ENCODE measurements at regions not wholly inside any gene's neighbourhood (a gene's known extent, or its start where the extent isn't known, plus 50 kb on each side); places are given as distances from the start of the nearest gene placed in this dataset.
"Not testable (repeated sequence)": the region's sequence is repeated elsewhere in the genome, so short reads cannot be mapped to it uniquely, and the experiment has no call there.

- no peak for DNase-seq (ENCODE audit: low spot score)
Observed at GRCh38 chr2:595141-595815, 81.9 kb downstream of the TMEM18 start.

GRCh38 chr2:594297-594949 lies 82.8 kb downstream of the TMEM18 start:
- DNase-seq (ENCODE audit: low spot score) = no peak

- DNase-seq (ENCODE audit: low spot score) = no peak
Observed at GRCh38 chr2:593356-594026, 83.7 kb downstream of the TMEM18 start.

GRCh38 chr2:592737-593136 lies 84.5 kb downstream of the TMEM18 start:
- DNase-seq (ENCODE audit: low spot score) = no peak

GRCh38 chr2:590214-591175 lies 86.7 kb downstream of the TMEM18 start:
- DNase-seq (ENCODE audit: low spot score) = no peak

- no peak for DNase-seq (ENCODE audit: low spot score)
Observed at GRCh38 chr2:589281-590130, 87.7 kb downstream of the TMEM18 start.

- DNase-seq (ENCODE audit: low spot score) = no peak
Observed at GRCh38 chr2:588074-588645, 89.0 kb downstream of the TMEM18 start.

GRCh38 chr2:587087-587960 lies 89.9 kb downstream of the TMEM18 start:
- no peak for DNase-seq (ENCODE audit: low spot score)

- no peak for DNase-seq (ENCODE audit: low spot score)
Observed at GRCh38 chr2:586641-587076, 90.5 kb downstream of the TMEM18 start.

GRCh38 chr2:584863-585823 lies 92.1 kb downstream of the TMEM18 start:
- peak; percentile 13 for DNase-seq (ENCODE audit: low spot score)

GRCh38 chr2:583666-584065 lies 93.5 kb downstream of the TMEM18 start:
- DNase-seq (ENCODE audit: low spot score) = no peak

GRCh38 chr2:582792-583528 lies 94.2 kb downstream of the TMEM18 start:
- no peak for DNase-seq (ENCODE audit: low spot score)

GRCh38 chr2:582289-582688 lies 94.9 kb downstream of the TMEM18 start:
- not testable (repeated sequence) for DNase-seq (ENCODE audit: low spot score)

- DNase-seq (ENCODE audit: low spot score) = no peak
Observed at GRCh38 chr2:579961-580360, 97.2 kb downstream of the TMEM18 start.

GRCh38 chr2:579351-579886 lies 97.8 kb downstream of the TMEM18 start:
- no peak for DNase-seq (ENCODE audit: low spot score)

- DNase-seq (ENCODE audit: low spot score) = no peak
Observed at GRCh38 chr2:576292-576691, 100.9 kb downstream of the TMEM18 start.

- no peak for DNase-seq (ENCODE audit: low spot score)
Observed at GRCh38 chr2:575727-576236, 101.4 kb downstream of the TMEM18 start.

Measured in CD4-positive, alpha-beta T cell treated with Interleukin-15 for 4 hours (primary cell).